HT1080 (cell line): ENCODE measurements at regions not wholly inside any gene's neighbourhood (a gene's known extent, or its start where the extent isn't known, plus 50 kb on each side); places are given as distances from the start of the nearest gene placed in this dataset.

Source experiments
- DNase-seq: peaks from one replicate; pipeline ENCODE4 v3.0.0-alpha.2; 2015; ENCODE audit warnings: low read depth

- no peak for DNase-seq
These were observed 53.5 kb upstream of the FAM9B start for GRCh38 chrX:9087271-9088040.

- DNase-seq, result no peak
These were observed 55.0 kb upstream of the FAM9B start for GRCh38 chrX:9088896-9089295.

GRCh38 chrX:9090766-9091165 is 56.8 kb upstream of the FAM9B start:
- DNase-seq, result no peak

- no peak for DNase-seq
These were observed 57.3 kb upstream of the FAM9B start for GRCh38 chrX:9091258-9091657.

- DNase-seq, result no peak
These were observed 69.0 kb upstream of the FAM9B start for GRCh38 chrX:9102956-9103355.

GRCh38 chrX:9108054-9108453 is 74.1 kb upstream of the FAM9B start:
- no peak for DNase-seq

GRCh38 chrX:9110808-9111207 is 76.9 kb upstream of the FAM9B start:
- DNase-seq, result no peak

- DNase-seq, result no peak
These were observed 80.3 kb upstream of the FAM9B start for GRCh38 chrX:9114245-9114644.

GRCh38 chrX:9117851-9118250 is 83.9 kb upstream of the FAM9B start:
- DNase-seq, result no peak

- peak; percentile 59 for DNase-seq
These were observed 88.8 kb upstream of the FAM9B start for GRCh38 chrX:9122519-9123245.

- DNase-seq, result no peak
These were observed 94.1 kb upstream of the FAM9B start for GRCh38 chrX:9127986-9128385.

- DNase-seq, result no peak
These were observed 96.1 kb upstream of the FAM9B start for GRCh38 chrX:9130031-9130430.

GRCh38 chrX:9131066-9131465 is 97.1 kb upstream of the FAM9B start:
- peak; percentile 61 for DNase-seq

- no peak for DNase-seq
These were observed 98.2 kb upstream of the FAM9B start for GRCh38 chrX:9132036-9132638.

- DNase-seq, result peak; percentile 58
These were observed 99.5 kb upstream of the FAM9B start for GRCh38 chrX:9133426-9133825.

GRCh38 chrX:9134366-9134765 is 100.4 kb upstream of the FAM9B start:
- DNase-seq, result no peak

- no peak for DNase-seq
These were observed 102.1 kb upstream of the FAM9B start for GRCh38 chrX:9135901-9136510.

GRCh38 chrX:9137152-9137551 is 103.2 kb upstream of the FAM9B start:
- DNase-seq, result no peak

- peak; percentile 27 for DNase-seq
These were observed 107.6 kb upstream of the FAM9B start for GRCh38 chrX:9141496-9141895.

- no peak for DNase-seq
These were observed 110.8 kb upstream of the FAM9B start for GRCh38 chrX:9144701-9145241.

- DNase-seq, result no peak
These were observed 112.7 kb upstream of the FAM9B start for GRCh38 chrX:9146657-9147056.

GRCh38 chrX:9147086-9147485 is 113.2 kb upstream of the FAM9B start:
- DNase-seq, result no peak
